SKM-1 treated with dmso at 0.1 percent for 144 hours (cell line): ENCODE measurements at regions not wholly inside any gene's neighbourhood (a gene's known extent, or its start where the extent isn't known, plus 50 kb on each side); places are given as distances from the start of the nearest gene placed in this dataset.
"Not testable (repeated sequence)": the region's sequence is repeated elsewhere in the genome, so short reads cannot be mapped to it uniquely, and the experiment has no call there.

Experiments used
- DNase-seq: peaks from one replicate; lab custom pipeline; 2025; ENCODE audit not compliant: unreplicated experiment; lab: John Stamatoyannopoulos, UW

DNA sequence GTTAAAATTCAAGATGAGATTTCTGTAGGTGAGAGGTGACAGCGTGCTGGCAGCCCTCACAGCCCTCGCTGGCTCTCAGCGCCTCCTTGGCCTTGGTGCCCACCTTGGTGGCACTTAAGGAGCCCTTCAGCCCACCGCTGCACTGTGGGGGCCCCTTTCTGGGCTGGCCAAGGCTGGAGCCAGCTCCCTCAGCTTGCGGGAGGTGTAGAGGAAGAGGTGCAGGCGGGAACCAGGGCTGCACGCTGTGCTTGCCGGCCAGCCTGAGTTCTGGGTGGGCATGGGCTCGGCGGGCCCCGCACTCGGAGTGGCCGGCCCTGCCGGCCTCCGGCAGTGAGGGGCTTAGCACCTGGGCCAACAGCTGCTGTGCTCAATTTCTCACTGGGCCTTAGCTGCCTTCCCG lies 320.0 kb upstream of the VWC2 start:
- DNase-seq = no peak

DNA sequence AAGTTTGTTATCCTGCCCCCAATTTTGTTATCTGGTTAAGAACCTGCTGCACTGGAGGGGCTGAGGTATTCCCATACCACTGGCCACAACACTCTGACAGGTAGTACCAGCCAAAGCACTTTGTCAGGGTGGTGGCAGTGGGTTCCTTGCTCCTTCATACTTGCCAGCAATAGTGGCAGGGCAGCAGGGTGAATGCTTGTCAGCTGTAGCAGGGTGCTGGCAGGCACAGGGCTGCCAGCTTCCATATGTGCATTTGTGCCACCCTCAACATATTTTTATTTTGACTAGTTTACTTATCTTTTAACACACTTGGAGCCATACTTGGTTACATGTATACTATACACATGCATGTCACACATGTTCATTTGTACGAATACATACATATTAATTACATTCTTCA lies 294.0 kb upstream of the VWC2 start:
- no peak for DNase-seq

DNA sequence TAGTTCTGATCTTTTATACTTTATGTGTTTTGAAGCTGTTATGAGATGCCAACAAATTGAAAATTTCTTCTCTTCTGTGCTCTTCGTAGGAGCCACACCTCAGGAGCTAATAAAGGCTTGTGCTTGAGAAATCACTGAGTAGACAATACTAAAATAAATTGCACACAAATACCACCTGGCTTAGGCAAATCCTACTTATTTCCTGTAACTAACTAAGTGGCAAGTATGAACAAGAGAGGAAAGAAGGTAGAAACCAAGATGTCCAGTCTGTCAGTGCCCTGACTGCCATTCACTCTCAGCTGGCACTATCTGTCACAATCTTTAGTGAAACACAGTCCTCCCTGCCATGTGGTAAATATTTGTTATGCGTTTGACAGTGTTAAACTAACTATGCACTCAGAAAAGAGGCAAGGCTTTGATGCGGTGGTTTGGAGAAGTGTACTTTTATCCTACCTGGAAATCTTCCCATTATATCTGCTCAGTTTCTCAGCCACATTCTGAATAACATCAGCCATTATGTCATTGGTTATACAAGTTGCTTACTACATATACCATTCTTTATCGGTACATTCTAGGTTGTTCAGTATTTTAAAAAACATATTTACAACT lies 293.4 kb upstream of the VWC2 start:
- DNase-seq = no peak

DNA sequence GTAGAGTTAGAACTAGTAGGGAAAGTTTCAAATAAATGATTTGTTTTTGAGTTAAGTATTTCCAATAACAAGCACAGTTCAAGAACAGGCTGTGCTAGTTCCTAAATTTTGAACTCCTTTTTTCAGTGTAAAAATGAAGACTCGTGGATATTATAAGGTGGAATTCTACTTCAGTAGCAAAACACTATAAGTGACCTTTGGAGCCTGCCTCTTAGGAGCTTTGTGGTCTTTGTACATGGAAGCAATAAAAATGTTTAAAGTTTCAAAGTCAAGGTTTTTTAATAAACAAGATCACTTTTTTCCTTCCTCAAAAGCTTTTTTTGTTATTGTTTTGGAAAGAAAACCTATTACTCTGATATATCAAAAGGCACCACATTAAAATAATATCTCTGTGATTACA lies 292.4 kb upstream of the VWC2 start:
- no peak for DNase-seq

DNA sequence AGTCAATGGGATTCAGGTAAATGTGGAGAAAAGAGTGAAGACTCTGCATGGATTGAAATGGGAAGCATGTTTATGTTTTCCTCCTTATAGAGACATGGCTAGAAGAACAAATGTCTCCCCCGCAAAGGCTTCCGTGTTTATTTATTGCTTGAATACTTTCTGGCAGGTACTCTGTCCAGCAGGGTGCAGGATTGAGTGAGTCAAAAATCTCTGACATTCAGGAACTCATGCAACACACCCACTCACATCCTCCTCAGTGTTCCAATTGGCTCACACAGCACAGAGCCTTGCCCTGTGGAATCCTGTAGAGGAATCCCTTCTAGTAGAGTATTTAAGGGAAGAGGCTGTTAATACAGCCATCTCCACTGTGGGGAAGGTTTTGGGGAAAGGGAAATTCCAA lies 290.3 kb upstream of the VWC2 start:
- no peak for DNase-seq

DNA sequence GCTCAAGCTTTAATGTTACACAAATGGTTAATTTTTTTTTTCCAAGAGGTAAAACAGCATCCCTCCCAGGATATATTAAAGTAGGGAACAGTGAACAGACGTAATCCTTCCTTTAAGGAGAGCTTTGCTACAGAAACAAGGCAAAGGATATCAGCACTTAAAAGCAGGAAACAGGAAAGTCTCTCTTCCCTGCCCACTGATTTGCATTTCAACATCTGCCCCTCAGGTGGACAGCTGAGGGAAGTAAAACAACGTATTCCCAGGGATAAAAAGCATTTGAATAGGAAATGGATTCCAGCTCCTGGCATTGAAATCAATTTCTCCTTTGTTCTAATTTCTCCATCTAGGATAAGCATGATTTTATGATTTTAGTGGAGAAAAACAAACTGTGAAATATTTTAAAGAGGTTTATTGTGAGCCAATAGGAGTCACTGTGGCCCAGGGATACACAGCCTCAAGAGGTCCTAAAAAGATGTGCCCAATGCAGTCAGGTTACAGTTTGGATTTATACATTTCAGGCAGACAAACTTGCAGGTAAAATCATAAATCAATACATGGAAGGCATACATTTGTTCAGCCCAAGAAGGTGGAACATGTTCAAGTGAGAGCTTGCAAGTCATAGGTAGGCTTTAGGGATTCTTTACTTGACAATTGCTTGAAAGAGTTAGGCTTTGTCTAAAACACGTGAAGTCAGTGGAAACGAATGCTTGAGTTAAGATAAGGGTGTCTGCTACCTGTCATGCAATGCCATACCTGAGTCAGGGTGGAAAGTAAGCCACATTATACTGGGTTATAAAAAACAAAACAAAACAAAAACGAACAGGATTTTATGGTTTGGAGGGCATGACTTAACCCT lies 286.2 kb upstream of the VWC2 start:
- no peak for DNase-seq

DNA sequence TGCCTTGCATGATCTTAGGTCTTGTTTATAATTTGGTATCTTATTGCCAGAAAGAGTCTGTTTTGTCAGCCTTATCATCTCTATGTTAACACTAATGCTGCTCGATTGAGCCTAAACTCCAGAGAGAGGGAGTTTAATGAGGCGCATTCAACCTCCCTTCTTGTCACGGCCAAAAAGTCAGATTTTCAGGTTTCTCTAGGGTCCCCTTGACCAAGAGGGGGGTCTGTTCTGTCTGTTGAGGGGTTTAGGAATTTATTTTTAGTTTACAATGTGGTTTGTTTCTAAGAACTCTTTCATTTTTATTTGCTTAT lies 285.7 kb upstream of the VWC2 start:
- DNase-seq = no peak

DNA sequence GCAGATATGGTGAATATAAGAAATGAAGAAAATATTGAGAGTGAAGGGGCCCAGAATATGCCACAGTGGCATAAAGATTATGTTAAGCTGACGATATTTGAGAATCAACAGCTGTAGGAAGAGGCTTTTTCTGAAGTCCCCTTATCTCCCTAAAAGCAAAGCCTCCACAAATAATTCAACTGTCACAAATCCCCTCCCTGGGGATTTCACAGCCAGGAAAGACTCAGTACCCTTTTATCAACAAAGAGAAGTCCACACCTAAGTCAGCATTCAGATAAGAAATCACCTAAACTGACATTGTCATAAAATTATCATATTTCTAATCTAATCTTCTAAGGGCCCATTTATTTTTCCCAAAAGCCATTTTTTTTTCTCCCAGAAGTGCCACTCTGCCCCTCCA lies 284.9 kb upstream of the VWC2 start:
- DNase-seq = no peak

DNA sequence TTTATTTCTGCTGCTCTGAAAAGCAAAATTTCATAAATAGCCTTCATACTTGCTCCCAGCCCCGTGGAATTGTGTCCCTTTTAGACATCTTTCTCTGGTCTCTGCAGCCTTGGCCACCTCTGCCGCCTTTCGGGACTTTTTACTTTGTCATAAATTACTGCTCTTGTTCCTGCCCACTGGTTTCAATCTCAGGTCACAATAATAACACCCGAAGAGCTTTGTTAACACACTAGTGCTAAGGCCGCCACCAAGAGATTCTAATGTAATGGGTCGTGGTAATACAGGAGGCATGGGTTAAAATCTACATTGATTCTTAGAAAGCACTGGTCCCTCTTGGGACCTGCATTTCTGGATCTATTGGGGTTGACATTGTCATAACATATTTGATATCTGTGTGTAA lies 276.0 kb upstream of the VWC2 start:
- DNase-seq = no peak

DNA sequence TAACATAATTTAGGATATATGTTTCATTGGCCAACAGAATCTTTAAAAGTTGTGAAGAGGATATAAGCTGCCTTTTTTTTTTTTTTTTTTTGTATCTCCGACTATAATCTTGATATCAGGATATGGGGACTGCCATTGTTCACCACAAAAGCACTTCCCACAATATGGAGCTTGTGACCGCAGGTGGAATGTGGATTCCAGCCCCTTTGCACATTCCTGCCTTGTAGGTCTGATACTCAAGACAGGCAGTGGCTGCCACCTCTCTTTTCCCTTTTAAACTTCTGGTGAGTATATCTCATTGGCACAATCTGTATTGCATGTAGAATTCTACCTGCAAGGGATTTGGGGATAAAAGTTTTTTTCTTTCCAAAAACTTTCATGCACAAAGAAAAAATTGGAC lies 272.7 kb upstream of the VWC2 start:
- no peak for DNase-seq

DNA sequence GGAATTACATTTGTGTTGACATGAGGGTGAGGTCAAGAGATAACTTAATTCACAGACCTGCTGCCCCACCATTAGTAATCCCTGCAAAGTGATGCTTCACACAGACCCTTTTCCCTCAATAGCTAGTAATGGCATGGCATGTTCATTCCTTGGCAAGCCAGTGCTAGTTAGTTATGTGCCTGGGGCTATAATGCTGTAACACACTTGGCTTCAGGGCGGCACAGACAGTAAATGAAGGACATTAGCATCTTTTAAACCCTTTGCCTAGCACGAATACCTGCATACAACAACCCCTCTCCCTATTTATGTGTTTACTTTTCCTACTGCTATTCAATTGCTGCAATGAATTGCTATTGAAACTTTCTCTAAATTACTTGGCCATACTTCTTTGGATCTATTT lies 266.2 kb upstream of the VWC2 start:
- not testable (repeated sequence) for DNase-seq

DNA sequence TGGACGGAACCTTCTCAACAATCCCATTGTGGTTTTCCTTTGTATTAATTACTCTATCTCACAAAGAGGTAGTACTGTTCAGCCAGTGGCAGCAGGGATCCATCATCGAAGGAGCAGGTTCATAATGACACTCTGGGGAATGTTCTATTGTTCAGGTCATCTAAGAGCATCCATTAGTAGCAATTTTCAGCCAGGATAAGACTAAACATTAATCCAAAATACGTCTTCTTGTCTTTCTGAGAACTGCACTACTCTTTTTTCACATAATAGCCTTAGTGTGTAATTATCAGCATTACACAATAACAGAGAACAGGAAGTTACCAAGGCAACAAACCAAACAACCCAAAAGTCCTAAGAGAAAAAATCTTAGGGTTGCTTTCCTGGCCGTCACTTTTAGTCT lies 259.5 kb upstream of the VWC2 start:
- peak; percentile 17 for DNase-seq

DNA sequence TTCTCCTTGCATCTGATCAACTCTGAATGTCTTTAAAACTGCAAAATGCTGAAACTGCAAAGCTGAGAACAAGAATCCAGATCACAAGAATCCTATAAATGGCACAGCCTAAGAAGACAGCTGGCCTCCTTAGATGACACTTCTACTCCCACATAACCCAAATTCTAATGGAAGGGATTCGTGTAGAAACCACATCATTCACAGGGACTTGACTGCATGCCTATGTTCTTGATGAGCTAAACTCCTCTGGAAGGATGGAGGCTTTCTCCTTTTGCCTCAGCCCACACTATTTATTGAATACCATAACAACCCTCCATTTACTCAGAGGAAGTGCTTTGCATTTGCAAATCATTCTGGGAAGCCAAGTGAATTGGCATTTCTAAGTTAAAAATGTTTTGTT lies 252.5 kb upstream of the VWC2 start:
- no peak for DNase-seq

DNA sequence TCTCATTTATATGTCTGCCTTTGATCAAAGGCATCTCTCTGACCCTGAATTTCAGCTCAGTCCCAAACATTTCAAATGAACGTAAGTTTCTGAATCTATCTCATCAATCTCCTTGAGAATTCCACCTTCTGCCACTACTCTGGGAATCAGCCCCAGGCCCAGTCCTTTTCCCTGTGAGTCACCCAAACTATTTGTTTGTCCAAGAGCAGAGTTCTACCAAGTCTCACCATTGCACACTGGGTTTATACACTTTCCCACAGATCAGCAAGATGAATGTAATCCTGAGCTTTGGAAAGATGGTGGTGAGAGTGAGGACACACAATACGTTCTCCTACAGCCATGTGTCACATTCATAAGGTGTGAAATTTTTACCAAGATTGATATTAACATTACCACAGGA lies 251.3 kb upstream of the VWC2 start:
- DNase-seq = no peak

DNA sequence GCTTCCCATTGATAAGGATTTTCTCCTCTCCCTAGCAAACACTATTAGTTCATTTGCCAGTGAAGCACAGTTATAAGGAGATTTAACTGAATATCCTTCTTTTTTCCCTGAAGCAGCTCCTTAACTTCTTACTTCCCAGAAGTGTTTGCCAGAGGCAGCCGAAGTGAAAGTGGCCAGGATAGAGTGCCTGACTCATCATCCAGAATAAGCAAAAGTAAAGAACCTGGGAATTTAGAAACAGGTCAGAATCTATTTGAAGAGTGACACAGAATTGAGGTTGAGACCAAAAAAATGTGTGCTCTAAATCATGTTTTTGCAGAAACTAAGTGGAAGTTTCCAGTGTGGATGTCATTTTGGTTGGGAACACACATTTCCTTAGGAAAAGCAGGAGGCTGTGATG lies 249.6 kb upstream of the VWC2 start:
- DNase-seq = no peak

DNA sequence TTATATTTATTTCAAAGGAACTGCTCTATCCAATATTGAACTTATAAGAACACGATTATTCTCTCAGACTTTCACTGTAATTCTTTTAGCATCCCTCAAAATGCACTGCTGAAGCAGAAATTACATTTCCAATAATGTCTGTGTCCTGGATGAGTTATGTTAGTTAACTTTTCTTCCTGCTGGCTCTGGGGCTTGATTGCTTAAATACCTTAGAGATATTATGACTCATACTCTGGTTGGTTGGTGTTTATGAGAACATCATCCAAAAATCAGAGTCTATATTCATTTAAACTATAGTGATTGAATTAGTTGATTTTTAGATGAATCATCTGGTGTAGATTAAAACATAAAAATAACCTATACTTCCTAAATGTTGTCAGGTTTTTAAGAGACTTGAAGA lies 246.3 kb upstream of the VWC2 start:
- DNase-seq = no peak

DNA sequence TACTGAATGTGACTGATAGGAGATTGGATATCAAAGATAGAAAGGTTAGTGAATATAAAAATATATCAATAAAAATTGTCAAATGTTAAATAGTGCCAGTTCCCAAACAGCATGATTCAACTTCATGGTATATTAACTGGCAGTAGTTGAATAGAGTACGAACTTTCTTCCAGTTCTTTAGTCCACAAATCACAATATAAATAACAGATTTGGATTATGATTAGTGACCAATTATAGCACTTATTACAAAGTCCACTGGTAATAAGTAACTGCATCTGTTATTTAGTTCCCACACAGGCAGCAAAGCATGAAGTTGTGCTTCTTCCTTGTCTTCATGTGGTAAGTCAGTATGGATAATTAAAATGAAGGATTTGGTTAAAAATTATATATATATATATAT lies 243.0 kb upstream of the VWC2 start:
- DNase-seq = no peak

DNA sequence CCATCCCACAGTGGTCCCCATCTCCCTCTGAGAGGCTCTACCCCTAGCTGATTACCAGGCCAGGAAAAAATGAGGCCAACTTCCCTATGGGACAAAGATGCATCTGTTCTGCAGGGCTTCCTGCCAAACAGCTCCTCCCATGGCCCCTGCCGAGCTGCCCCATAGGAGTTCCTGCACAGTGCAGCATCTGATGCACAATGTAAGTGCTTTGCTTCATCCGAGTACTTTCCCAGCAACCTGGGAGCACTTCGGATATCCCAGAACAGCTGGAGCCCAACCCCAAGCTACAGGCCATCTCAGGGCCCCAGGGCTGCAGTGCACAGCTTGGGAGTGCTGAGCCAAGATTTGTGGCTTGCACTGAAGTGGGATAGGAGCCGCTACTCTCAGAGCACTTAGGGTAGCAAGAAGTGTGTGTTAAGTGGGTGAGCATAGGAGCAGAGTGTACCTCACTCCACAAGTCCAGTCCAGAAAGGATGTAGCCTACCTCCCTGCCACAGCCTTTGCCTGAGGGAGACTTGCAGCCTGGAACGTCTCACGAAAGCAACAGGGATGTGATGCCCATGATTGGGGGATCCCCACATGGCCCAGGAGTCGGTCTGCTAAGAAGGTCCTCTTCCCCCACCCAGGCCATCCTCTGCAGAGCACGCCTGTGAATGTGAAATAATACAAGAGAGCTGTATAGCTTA lies 209.6 kb upstream of the VWC2 start:
- no peak for DNase-seq

DNA sequence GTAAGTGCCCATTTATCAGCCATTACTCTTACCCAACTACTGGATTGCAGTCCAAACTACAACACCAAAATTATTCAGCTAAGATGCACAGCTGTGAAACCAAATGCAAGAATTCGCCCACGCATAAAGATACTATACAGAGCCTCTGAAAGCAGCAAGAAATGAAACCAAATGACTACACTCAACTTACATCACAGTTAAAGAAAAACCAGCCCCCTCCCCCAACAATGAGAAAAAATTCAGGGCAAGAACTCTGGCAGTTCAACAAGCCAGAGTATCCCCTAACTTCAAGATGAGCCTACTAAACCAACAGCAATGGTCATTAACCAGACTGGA lies 209.1 kb upstream of the VWC2 start:
- no peak for DNase-seq

DNA sequence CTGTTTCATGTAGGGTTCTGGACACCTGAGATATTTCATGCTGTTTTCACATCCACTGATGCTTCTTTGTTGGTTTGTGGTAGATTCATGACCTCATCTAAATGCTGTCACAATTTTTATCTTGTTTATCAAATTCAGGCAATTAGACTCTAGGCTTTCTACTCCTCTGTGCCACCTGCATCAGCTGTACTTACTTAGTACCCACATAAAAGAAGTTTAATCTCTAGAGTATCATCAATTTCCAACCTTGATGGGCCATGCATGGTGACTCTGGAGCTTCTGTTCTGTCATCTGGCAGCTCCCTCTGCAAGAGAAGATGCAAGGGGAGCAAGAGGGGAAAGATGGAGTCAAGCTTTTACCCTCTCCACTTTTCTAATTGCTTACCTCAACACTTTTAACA lies 195.9 kb upstream of the VWC2 start:
- no peak for DNase-seq

DNA sequence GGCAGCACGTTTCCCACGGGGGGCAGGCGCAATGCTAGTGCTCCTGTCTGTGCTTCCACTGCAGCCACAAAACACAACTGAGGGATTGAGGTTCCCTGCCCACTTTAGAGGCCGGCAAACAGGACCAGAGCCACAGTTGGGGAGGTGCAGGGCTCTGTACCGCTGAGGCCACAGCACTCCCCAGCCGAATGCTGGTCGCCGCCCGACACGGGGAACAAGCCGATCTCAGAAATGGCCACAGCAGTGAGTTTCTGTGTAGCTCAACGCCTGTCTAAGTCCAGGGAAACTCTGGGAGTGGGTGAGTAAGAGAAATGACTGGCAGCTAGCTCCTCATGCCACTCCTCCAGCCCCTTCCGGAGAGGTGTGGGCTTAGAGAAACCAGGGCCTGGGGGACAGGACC lies 194.0 kb upstream of the VWC2 start:
- no peak for DNase-seq

DNA sequence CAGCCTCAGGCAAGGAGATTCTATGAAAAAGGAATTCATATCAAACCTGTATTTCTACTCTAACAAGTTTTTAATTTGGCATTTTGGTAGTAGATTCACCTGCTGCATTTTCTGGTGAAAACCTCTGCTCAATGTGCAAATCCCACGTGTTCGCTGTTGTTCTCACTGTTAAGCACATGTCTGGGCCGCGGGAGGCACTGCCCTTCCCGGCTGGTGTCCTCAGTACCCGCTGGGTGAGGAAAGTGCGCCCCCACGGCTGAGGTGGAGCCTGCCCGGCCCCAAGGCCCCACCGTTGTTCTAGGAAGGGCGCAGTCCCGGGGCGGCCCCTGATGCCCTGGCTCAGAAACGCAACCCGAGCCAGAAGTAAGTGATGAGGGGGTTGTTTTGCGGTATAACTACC lies 193.4 kb upstream of the VWC2 start:
- no peak for DNase-seq

DNA sequence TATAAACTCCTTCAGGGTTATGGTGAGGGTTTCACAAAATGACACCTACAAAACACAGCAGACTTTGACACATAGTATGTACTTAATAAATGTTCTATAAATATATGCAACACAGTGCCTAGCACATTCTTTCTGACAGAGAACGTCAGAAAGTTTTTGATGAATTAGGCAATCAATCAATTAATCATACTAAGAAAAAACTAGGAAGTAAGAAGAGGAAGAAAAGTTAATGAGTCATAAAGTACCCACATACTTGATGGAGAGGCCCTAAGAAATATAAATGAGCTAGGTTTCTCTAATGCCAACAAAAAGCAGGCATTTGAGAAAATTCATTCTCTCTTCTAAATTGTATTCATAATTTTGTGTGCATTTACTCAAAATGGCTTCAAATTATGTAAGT lies 192.7 kb upstream of the VWC2 start:
- DNase-seq = no peak
